Amygdala (tissue), 56 donors: ENCODE measurements at regions not wholly inside any gene's neighbourhood (a gene's known extent, or its start where the extent isn't known, plus 50 kb on each side); places are given as distances from the start of the nearest gene placed in this dataset.
"Not testable (repeated sequence)": the region's sequence is repeated elsewhere in the genome, so short reads cannot be mapped to it uniquely, and the experiment has no call there.

Source experiments
- DNase-seq, 56 donors: peaks; one replicate each; lab custom pipeline; 2025; lab: John Stamatoyannopoulos, UW

GRCh38 chr18:47730795-47731194 lies 199.7 kb downstream of the SMAD2 start:
- no peak for DNase-seq

- DNase-seq = no peak
Measured at GRCh38 chr18:47729356-47729755, 201.1 kb downstream of the SMAD2 start.

GRCh38 chr18:47728921-47729320 lies 201.5 kb downstream of the SMAD2 start:
- DNase-seq = no peak

- no peak for DNase-seq
Measured at GRCh38 chr18:47727409-47727808, 203.1 kb downstream of the SMAD2 start.

- DNase-seq = no peak
Measured at GRCh38 chr18:47726550-47726949, 203.9 kb downstream of the SMAD2 start.

GRCh38 chr18:47725656-47726055 lies 204.8 kb downstream of the SMAD2 start:
- no peak for DNase-seq

GRCh38 chr18:47724186-47724975 lies 206.1 kb downstream of the SMAD2 start:
- no peak for DNase-seq

- DNase-seq = no peak
Measured at GRCh38 chr18:47721876-47722275, 208.6 kb downstream of the SMAD2 start.

- no peak for DNase-seq
Measured at GRCh38 chr18:47720741-47721140, 209.7 kb downstream of the SMAD2 start.

GRCh38 chr18:47719096-47719780 lies 211.2 kb downstream of the SMAD2 start:
- DNase-seq = no peak

GRCh38 chr18:47718646-47719045 lies 211.8 kb downstream of the SMAD2 start:
- DNase-seq = no peak

GRCh38 chr18:47717257-47717656 lies 213.2 kb downstream of the SMAD2 start:
- no peak for DNase-seq

GRCh38 chr18:47716632-47717185 lies 213.8 kb downstream of the SMAD2 start:
- no peak for DNase-seq

- DNase-seq = no peak
Measured at GRCh38 chr18:47710451-47710850, 220.0 kb downstream of the SMAD2 start.

- DNase-seq = no peak
Measured at GRCh38 chr18:47709556-47709955, 220.9 kb downstream of the SMAD2 start.

GRCh38 chr18:47708206-47708605 lies 222.3 kb downstream of the SMAD2 start:
- DNase-seq = no peak

GRCh38 chr18:47701134-47701533 lies 229.3 kb downstream of the SMAD2 start:
- no peak for DNase-seq

- DNase-seq = no peak
Measured at GRCh38 chr18:47696870-47697269, 233.6 kb downstream of the SMAD2 start.

- no peak for DNase-seq
Measured at GRCh38 chr18:47691611-47692010, 238.8 kb downstream of the SMAD2 start.

- DNase-seq = not testable (repeated sequence)
Measured at GRCh38 chr18:47690778-47691177, 239.7 kb downstream of the SMAD2 start.

- DNase-seq = no peak
Measured at GRCh38 chr18:47689371-47689770, 241.1 kb downstream of the SMAD2 start.

- no peak for DNase-seq
Measured at GRCh38 chr18:47686806-47687205, 243.7 kb downstream of the SMAD2 start.
